Right renal cortex interstitium (tissue), 3 donors: ENCODE measurements at regions not wholly inside any gene's neighbourhood (a gene's known extent, or its start where the extent isn't known, plus 50 kb on each side); places are given as distances from the start of the nearest gene placed in this dataset.
"Not testable (repeated sequence)": the region's sequence is repeated elsewhere in the genome, so short reads cannot be mapped to it uniquely, and the experiment has no call there.

Source experiments
- DNase-seq, 3 donors: peaks; one replicate each; pipeline ENCODE4 v3.0.0-alpha.2; 2013; ENCODE audit warnings: low read depth in 3 of 3, low spot score in 2 of 3

DNA sequence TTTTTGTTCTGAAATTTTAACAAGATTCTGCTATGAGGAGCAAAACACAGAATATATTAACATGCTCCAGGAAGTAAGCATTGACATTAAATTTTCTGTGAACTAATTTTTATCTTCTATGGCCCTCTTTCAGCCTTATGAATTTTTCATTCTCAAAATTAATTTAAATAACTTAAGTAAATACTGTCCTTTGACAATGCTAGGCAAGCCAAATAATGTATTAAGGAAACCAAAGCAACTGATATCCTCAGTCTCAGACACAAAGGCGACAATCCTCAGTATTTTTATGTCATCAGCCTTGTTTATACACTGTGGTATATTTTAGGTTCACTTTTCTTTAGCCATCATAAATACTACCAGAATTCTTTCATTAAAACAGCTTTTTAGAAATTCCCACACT is 159.8 kb downstream of the CGGBP1 start:
- DNase-seq, result no peak

DNA sequence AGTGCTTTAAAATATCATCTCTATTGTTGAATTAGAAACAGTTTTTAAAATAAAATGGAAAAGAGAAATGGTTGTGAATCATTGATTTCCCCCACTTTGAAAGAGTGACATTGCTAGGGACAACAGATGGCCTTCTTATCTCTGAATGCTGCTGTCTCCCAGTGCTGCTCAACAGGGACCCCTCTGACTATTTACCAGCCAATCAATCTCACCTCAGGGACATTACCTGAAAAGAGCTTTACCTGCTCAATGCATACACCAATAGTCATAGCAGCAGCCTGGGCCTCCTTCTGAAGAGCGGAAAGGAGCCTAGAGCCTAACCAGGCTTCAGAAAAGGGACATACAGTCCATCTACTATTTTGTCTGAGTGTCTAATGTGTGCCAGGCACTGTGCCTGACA is 162.8 kb downstream of the CGGBP1 start:
- no peak for DNase-seq

DNA sequence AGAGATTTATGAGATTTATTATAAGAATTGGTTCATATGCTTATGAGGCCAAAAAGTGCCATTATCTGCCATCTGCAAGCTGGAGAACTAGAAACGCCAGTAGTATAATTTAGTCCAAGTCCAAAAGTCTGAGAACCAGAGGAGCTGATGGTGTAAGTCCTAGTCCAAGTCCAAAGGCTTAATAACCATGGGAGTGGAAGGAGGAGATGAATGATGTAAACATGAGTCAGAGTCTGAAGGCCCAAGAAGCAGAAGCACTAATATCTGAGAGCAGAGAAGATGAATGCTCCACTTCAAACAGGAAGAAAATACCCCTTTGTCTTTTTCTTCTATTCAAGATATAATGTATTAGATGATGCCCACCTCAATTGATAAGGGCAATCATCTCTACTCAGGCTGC is 185.7 kb downstream of the CGGBP1 start:
- no peak for DNase-seq

GRCh38 chr3:87867001-87867400 is 191.8 kb downstream of the CGGBP1 start:
- DNase-seq, result no peak

DNA sequence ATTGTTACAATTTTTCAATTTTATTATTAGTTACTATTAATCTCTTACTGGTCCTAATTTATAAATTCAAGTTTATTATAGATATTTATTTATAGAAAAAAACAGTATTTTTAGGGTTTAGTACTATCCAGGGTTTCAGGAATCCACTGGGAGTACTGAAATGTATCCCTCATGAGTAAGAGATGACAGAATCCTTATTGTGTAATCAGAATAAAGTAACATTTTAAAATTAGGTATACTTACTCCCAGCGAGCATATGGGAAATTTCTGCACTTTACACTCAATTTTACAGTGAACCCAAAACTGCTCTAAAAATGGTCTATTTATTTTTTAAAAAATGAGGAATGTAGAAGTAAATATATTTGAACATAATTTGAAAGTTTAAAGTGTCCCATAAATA is 202.7 kb downstream of the CGGBP1 start:
- no peak for DNase-seq

DNA sequence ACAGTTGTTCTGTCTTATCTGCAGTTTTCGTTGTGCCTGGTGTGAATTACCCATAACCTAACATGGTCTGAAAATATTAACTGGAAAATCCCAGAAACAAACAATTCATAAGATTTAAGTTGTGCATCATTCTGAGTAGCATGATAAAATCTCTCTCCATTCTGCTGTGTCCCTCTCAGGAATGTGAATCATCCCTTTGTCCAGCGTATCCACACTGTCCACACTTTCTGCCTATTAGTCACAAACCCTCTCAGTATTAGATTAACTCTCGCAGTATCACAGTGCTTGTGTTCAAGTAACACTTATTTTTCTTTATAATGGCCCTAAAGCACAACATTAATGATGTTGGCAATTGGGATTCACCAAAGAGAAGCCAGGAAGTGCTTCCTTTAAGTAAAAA is 203.2 kb downstream of the CGGBP1 start:
- no peak for DNase-seq

DNA sequence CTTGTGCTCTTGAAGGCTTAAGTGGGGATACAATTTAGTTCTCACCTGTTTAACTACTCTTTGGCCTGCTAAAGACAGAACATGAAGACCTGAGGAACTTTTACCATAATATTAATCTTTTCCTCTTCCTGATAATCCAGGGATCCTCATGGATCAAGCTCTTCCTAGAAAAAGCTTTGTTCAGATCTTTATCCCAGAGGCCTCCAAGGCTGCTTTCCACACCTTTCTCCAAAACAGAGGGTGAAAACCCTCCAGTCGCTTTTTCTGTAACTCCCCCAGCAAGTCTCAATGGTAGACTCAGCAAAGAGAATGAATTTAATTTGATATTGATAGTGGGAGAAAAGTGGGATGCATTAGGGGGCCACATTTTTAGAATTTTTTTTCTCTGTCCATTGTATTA is 203.6 kb downstream of the CGGBP1 start:
- no peak for DNase-seq

DNA sequence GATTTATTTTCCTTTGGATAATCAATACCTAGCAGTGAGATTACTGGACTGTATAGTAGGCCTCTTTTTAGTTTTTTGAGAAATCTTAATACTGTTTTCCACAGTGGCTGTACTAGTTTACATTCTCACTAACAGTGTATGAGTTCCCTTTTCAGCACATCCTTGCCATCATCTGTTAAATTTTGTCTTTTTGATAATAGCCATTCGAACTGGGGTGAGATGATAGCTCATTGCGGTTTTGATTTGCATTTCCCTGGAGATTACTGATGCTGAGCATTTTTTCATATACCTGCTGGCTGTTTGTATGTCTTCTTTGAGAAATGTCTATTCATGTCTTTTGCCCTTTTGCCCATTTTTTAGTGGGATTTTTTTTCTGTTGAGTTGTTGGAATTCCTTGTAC is 210.8 kb downstream of the CGGBP1 start:
- no peak for DNase-seq

DNA sequence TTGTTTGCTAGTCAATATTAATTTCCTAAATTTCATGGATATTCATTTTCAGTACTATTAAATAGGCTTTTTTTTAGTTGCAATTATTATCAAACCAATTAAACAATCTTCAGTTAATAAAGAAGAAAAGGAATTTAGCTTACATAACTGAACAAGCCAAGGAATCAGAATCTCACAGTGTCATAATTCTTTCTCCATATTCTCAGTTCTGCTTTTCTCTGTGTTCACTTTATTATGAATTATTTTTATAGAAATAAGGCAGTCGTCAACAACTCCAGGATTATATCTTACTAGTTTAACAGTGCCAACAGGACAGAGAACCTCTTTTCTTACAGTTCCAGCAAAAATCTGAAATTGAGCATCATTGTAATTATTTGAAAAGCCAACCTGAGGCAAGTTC is 221.7 kb downstream of the CGGBP1 start:
- DNase-seq, result no peak

GRCh38 chr3:87836026-87836425 is 222.8 kb downstream of the CGGBP1 start:
- DNase-seq, result no peak

DNA sequence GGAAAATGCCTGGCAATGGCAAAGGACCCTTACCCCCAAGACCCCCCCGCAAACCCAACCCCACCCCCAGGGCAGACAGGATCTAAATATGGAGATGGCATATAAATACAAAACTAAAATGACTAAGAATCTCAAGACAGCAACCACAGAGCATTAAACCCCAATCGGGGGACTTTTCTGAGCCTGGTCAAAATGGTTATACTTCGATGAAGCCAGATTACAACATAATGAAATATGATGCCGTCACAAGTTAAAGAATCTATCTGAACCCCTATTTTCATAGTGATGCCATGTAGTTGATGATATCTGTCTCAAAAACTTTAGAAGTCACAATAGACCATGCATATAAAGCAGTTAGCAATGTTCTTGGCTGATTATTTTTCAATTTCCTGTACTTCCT is 223.6 kb downstream of the CGGBP1 start:
- no peak for DNase-seq

GRCh38 chr3:87834327-87834726 is 224.5 kb downstream of the CGGBP1 start:
- DNase-seq, result no peak

DNA sequence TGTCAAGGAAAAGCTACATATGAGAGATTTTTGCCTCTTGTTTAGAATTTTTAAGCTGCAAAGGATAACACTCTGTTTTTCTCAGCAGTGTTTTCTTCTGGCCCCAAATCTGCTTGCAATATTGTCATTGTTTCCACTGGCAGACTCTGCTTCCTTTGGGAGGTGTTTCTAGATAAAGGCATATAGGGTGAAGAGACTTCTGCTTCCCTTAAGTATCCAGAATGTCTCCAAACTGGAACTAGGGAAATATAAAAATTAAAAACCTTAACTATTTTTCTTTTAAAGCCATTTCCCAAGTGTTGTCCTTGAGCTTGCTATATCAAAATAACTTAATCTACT is 225.8 kb downstream of the CGGBP1 start:
- no peak for DNase-seq

DNA sequence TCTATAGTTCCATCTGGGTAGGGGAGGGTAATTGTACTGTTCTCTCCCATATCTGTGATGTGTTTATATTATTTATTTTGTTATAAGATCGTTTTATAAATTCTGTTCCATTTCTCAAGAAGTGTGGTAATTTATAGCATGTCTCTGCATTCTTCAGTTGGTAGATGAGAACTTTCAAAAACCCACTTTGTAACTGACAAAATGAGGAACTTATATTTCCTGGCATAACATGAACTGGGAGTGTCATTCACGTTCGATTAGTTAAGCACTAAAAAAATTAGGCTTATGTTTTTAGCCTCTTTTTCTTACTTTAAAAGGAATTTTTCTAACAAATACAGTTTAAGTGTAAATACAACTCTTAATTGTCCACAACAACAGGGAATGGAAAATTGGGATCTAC is 230.8 kb downstream of the CGGBP1 start:
- DNase-seq, result no peak

DNA sequence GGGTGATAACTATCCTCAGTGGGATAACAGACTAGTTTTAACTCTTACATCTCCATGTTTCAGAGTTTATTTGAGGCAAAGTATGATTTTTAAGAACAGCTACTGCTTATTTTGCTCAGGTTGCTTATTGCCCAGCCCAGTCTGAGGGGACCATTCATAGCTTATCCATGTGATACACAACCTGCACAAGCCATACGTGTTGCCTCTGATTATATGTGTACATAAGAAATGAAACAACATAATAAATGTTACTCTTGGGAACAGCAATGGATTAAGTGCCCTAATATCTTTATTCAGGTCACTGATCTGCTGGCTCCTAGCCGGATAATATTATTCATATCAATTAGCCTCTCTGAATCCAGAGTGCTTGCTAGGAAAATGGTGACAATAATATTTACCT is 236.2 kb downstream of the CGGBP1 start:
- no peak for DNase-seq

DNA sequence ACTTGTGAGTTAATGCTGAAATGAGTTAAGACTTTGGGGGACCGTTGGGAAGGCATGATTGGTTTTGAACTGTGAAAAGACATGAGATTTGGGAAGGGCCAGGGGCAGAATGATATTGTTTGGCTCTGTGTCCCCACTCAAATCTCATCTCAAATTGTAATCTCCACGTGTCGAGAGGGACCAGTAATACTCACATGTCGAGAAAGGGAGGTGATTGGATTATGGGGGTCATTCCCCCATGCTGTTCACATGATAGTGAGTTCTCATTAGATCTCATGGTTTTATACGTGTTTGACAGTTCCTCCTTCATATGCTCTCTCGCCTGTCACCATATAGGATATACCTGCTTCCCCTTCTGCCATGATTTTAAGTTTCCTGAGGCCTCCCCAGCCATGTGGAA is 245.3 kb downstream of the CGGBP1 start:
- DNase-seq, result not testable (repeated sequence)

DNA sequence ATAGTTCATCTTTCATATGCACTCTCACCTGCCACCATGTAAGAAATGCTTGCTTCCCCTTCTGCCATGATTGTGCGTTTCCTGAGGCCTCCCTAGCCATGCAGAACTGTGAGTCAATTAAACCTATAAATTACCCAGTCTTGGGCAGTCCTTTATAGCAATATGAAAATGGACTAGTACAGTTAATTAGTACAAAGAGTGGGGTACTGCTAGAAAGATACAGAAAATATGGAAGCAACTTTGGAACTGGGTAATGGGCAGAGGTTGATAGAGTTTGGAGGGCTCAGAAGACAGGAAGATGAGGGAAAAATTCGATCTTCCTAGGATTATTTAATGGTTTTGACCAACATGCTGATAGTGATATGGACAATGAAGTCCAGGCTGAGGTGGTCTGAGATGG is 246.9 kb downstream of the CGGBP1 start:
- DNase-seq, result no peak

- DNase-seq, result no peak
These were observed 248.3 kb downstream of the CGGBP1 start for GRCh38 chr3:87810452-87811016.

GRCh38 chr3:87805670-87806069 is 253.1 kb downstream of the CGGBP1 start:
- DNase-seq, result no peak

DNA sequence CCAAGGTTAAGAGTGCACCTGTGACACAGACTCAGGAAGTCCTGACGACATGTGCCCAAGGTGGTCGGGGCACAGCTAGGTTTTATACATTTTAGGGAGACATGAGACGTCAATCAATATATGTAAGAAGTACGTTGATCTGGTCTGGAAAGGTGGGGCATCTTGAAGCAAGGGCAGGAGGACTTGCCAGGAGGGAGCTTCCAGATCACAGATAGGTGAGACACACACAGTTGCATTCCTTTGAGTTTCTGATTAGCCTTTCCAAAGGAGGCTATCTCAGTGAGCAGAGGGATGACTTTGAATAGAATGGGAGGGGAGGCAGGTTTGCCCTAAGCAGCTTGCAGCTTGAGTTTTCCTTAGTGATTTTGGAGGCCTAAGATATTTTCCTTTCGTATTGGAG is 257.4 kb downstream of the CGGBP1 start:
- no peak for DNase-seq

DNA sequence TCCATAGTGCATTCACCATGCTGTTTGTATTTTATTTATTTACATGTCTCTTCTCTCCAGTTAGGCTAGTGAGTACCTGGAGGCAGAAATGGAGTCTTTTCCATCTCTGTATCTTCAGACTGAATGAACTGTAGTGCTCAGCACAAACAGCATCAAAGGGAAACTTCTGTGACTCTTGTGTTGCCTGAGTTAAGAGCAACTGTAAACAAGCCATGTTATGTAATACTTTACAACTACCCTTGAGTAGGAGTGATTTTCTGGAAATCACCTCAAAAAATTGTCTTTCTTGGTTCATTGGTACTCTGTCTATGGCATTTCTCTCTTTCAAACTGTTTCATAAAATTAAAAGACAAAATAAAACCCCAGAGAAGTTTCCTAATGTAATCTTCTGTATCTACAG is 258.3 kb downstream of the CGGBP1 start:
- DNase-seq, result no peak

- DNase-seq, result no peak
These were observed 260.2 kb downstream of the CGGBP1 start for GRCh38 chr3:87798567-87798947.

DNA sequence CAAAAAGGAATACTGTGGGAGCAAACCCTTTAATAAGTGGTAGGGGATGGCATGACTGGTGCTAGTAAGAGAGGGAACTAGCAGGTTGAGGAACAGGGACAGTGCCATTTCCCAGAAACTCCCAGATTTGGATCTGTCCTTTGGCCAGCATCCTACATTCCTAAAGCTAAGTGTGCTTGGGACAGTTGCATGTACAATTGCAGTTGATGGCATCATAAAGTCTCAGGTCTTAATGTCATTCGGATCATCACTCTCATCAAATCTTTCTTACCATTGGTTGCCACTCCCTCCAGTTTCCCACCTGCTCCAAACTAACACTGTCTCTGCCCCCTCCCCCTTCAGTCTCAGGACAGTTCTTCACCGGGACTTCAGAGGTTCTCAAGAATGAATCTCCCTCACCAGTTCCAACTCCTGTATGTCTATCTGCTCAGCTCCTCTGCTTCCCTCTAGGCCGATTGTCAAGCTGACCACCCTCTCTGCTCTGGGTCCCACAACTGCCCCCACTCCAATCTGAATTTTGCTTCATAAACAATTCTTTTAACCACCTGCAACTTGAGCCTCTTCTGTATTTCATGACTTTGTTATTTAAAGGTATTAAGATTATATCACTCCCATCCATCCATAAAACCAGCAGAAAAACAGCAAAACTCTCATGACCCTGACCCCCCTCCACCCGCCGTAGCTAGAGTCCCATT is 260.8 kb downstream of the CGGBP1 start:
- no peak for DNase-seq
